ENCODE measurements at regions not wholly inside any gene's neighbourhood (a gene's known extent, or its start where the extent isn't known, plus 50 kb on each side); places are given as distances from the start of the nearest gene placed in this dataset.

- TF ChIP-seq CUX1 (IDR thresholded peaks at IDR 0.05; ENCODE audit: insufficient replicate concordance, low read depth, low read length): no peak
- no peak for TF ChIP-seq ZBTB4 (CRISPR knock-in tag; IDR thresholded peaks at IDR 0.05)
- no peak for TF ChIP-seq ZNF622 (IDR thresholded peaks at IDR 0.05)
- TF ChIP-seq CHD1 (IDR thresholded peaks at IDR 0.05; ENCODE audit: low read depth, low read length): no peak
- no peak for TF ChIP-seq BHLHE40 (IDR thresholded peaks at IDR 0.05; ENCODE audit: borderline replicate concordance in 1 of 2, low read depth in 2 of 2, low read length in 1 of 2)
- TF ChIP-seq ZNF592 (IDR thresholded peaks at IDR 0.05): no peak
- no peak for TF ChIP-seq IRF5 (IDR thresholded peaks at IDR 0.05; ENCODE audit: borderline replicate concordance)
- no peak for TF ChIP-seq TARDBP (IDR thresholded peaks at IDR 0.05; ENCODE audit: borderline replicate concordance)
- TF ChIP-seq CHD4 (IDR thresholded peaks at IDR 0.05): no peak
These were observed 245.9 kb upstream of the HSF2 start (continued) for GRCh38 chr6:122153557-122153956.

Measured in GM12878 (cell line).